ENCODE measurements at regions not wholly inside any gene's neighbourhood (a gene's known extent, or its start where the extent isn't known, plus 50 kb on each side); places are given as distances from the start of the nearest gene placed in this dataset.

- no peak for DNase-seq
Observed at GRCh38 chr7:94324380-94325121, 70.1 kb upstream of the COL1A2 start.

GRCh38 chr7:94325122-94325475, 69.6 kb upstream of the COL1A2 start:
- no peak for DNase-seq

- no peak for DNase-seq
Observed at GRCh38 chr7:94330269-94331020, 64.2 kb upstream of the COL1A2 start.

- DNase-seq, result no peak
Observed at GRCh38 chr7:94332571-94332970, 62.1 kb upstream of the COL1A2 start.

- DNase-seq, result no peak
Observed at GRCh38 chr7:94333810-94334209, 60.9 kb upstream of the COL1A2 start.

GRCh38 chr7:94335586-94335985, 59.1 kb upstream of the COL1A2 start:
- no peak for DNase-seq

GRCh38 chr7:94336009-94336408, 58.7 kb upstream of the COL1A2 start:
- no peak for DNase-seq

GRCh38 chr7:94338921-94339371, 55.7 kb upstream of the COL1A2 start:
- DNase-seq, result no peak

GRCh38 chr7:94344826-94345225, 49.9 kb upstream of the COL1A2 start:
- no peak for DNase-seq
